H9 (cell line): ENCODE measurements at regions not wholly inside any gene's neighbourhood (a gene's known extent, or its start where the extent isn't known, plus 50 kb on each side); places are given as distances from the start of the nearest gene placed in this dataset.

Experiments
- DNase-seq: peaks from one replicate; pipeline ENCODE4 v3.0.0-alpha.2; 2017
- H2AFZ ChIP-seq: one replicate; pipeline ENCODE4 v1.6.1; 2013; ENCODE audit warnings: mild to moderate bottlenecking, low read length, control low read depth, moderate library complexity
- H2AK5ac ChIP-seq: 2 replicates; pipeline ENCODE4 v1.6.1; 2013; ENCODE audit warnings: low read length, control low read depth, mixed read lengths; ENCODE audit not compliant: insufficient read length
- H2BK120ac ChIP-seq: one replicate; pipeline ENCODE4 v1.6.1; 2013; ENCODE audit warnings: low read depth, mild to moderate bottlenecking, low read length, control low read depth, inconsistent platforms; ENCODE audit not compliant: poor library complexity, severe bottlenecking
- H2BK12ac ChIP-seq: 2 replicates; pipeline ENCODE4 v1.6.1; 2013; ENCODE audit warnings: low read length, control low read depth, mixed read lengths, low read depth; ENCODE audit not compliant: insufficient read length
- H2BK15ac ChIP-seq: 2 replicates; pipeline ENCODE4 v1.6.1; 2013; ENCODE audit warnings: low read depth, low read length, control low read depth
- H2BK20ac ChIP-seq: one replicate; pipeline ENCODE4 v1.6.1; 2013; ENCODE audit warnings: low read depth, mild to moderate bottlenecking, low read length, control low read depth, inconsistent platforms; ENCODE audit not compliant: poor library complexity, severe bottlenecking
- H2BK5ac ChIP-seq: 2 replicates; pipeline ENCODE4 v1.6.1; 2013; ENCODE audit warnings: low read length, control low read depth, mixed read lengths; ENCODE audit not compliant: insufficient read length
- H3K14ac ChIP-seq: 2 replicates; pipeline ENCODE4 v1.6.1; 2013; ENCODE audit warnings: low read length, control low read depth; ENCODE audit not compliant: insufficient read depth
- H3K18ac ChIP-seq: 2 replicates; pipeline ENCODE4 v1.6.1; 2013; ENCODE audit warnings: low read depth, mild to moderate bottlenecking, mixed read lengths, low read length, control low read depth; ENCODE audit not compliant: insufficient read length
- H3K23ac ChIP-seq: 2 replicates; pipeline ENCODE4 v1.6.1; 2013; ENCODE audit warnings: low read length, control low read depth, mixed read lengths, low read depth; ENCODE audit not compliant: insufficient read length
- H3K23me2 ChIP-seq: 2 replicates; pipeline ENCODE4 v1.6.1; 2013; ENCODE audit warnings: low read depth, mild to moderate bottlenecking, mixed read lengths, low read length, control low read depth; ENCODE audit not compliant: insufficient read length, poor library complexity, severe bottlenecking
- H3K27ac ChIP-seq: 2 replicates; pipeline ENCODE4 v1.5.1; 2013; ENCODE audit warnings: low read length, control low read depth, mixed read lengths, low read depth; ENCODE audit not compliant: insufficient read length
- H3K27me3 ChIP-seq: 2 replicates; pipeline ENCODE4 v1.6.1; 2013; ENCODE audit warnings: low read length, control low read depth, inconsistent platforms; ENCODE audit not compliant: insufficient read depth
- H3K4ac ChIP-seq: 2 replicates; pipeline ENCODE4 v1.6.1; 2013; ENCODE audit warnings: low read depth, mild to moderate bottlenecking, control low read depth, inconsistent platforms, low read length, moderate library complexity
- H3K4me1 ChIP-seq: 2 replicates; pipeline ENCODE4 v1.6.1; 2013; ENCODE audit warnings: low read length, control low read depth, inconsistent platforms; ENCODE audit not compliant: insufficient read depth
- H3K4me2 ChIP-seq: 2 replicates; pipeline ENCODE4 v1.6.1; 2013; ENCODE audit warnings: low read length, control low read depth, mixed read lengths; ENCODE audit not compliant: insufficient read length, insufficient read depth
- H3K56ac ChIP-seq: 2 replicates; pipeline ENCODE4 v1.6.1; 2013; ENCODE audit warnings: low read depth, mild to moderate bottlenecking, mixed read lengths, low read length, control low read depth; ENCODE audit not compliant: insufficient read length
- H3K79me1 ChIP-seq: 2 replicates; pipeline ENCODE4 v1.6.1; 2013; ENCODE audit warnings: low read depth, mild to moderate bottlenecking, moderate library complexity, low read length, control low read depth, inconsistent platforms; ENCODE audit not compliant: insufficient read depth, poor library complexity, severe bottlenecking
- H3K79me2 ChIP-seq: 2 replicates; pipeline ENCODE4 v1.6.1; 2013; ENCODE audit warnings: low read length, control low read depth, inconsistent platforms; ENCODE audit not compliant: insufficient read depth
- H3K9ac ChIP-seq: 2 replicates; pipeline ENCODE4 v1.6.1; 2013; ENCODE audit warnings: low read length, control low read depth, mixed read lengths; ENCODE audit not compliant: insufficient read length; ENCODE audit errors: extremely low read depth
- H3K9me3 ChIP-seq: one replicate; pipeline ENCODE4 v1.6.1; 2013; ENCODE audit warnings: low read depth, low read length, inconsistent platforms; ENCODE audit not compliant: control insufficient read depth
- H3T11ph ChIP-seq: one replicate; pipeline ENCODE4 v1.6.1; 2013; ENCODE audit warnings: mild to moderate bottlenecking, low read length, control low read depth, inconsistent platforms
- H4K20me1 ChIP-seq: one replicate; pipeline ENCODE4 v1.6.1; 2013; ENCODE audit not compliant: control insufficient read depth, insufficient read length, insufficient read depth
- H4K5ac ChIP-seq: 2 replicates; pipeline ENCODE4 v1.6.1; 2013; ENCODE audit warnings: low read depth, mild to moderate bottlenecking, mixed read lengths, low read length, control low read depth; ENCODE audit not compliant: insufficient read length
- H4K8ac ChIP-seq: replicated peaks from 2 replicates; pipeline ENCODE4 v1.6.1; 2013; ENCODE audit warnings: low read length, control low read depth, mixed read lengths, low read depth; ENCODE audit not compliant: insufficient read length
- H4K91ac ChIP-seq: 2 replicates; pipeline ENCODE4 v1.6.1; 2013; ENCODE audit warnings: low read depth, mild to moderate bottlenecking, moderate library complexity, mixed read lengths, low read length, control low read depth; ENCODE audit not compliant: insufficient read length
- H3K27ac Mint-ChIP-seq, 3 experiments: 2 replicates in 2 of 3; 3 replicates in 1 of 3; pipeline ENCODE4 v1.8.0; 2020 to 2021; ENCODE audit warnings: mixed read lengths in 3 of 3, mild to moderate bottlenecking in 1 of 3, moderate library complexity in 1 of 3
- H3K27me3 Mint-ChIP-seq: 2 replicates; pipeline ENCODE4 v1.8.0; 2021; ENCODE audit warnings: low read depth, mild to moderate bottlenecking, moderate library complexity, mixed read lengths
- H3K36me3 Mint-ChIP-seq, 3 experiments: 2 replicates in 2 of 3; 3 replicates in 1 of 3; pipeline ENCODE4 v1.8.0; 2020 to 2021; ENCODE audit warnings: low read depth in 3 of 3, mixed read lengths in 3 of 3; ENCODE audit not compliant: insufficient read depth in 1 of 3
- H3K4me1 Mint-ChIP-seq, 2 experiments: 2 replicates each; pipeline ENCODE4 v1.8.0; 2020; ENCODE audit warnings: mixed read lengths in 2 of 2
- H3K4me3 Mint-ChIP-seq, 2 experiments: 2 replicates in 1 of 2; 3 replicates in 1 of 2; pipeline ENCODE4 v1.8.0; 2020 to 2021; ENCODE audit warnings: mild to moderate bottlenecking in 2 of 2, mixed read lengths in 2 of 2, moderate library complexity in 1 of 2
- H3K9me3 Mint-ChIP-seq, 2 experiments: 2 replicates in 1 of 2; 3 replicates in 1 of 2; pipeline ENCODE4 v1.8.0; 2020; ENCODE audit warnings: mild to moderate bottlenecking in 2 of 2, mixed read lengths in 2 of 2, moderate library complexity in 1 of 2
- CTCF ChIP-seq: fragments of 200-600 bp; sonication (generic); conservative IDR thresholded peaks from 3 replicates; pipeline ENCODE4 v1.8.0; 2021; ENCODE audit warnings: antibody characterized with exemption, mild to moderate bottlenecking
- WGBS: extraction: QIAGEN DNeasy Blood & Tissue Kit; methylation state at CpG from one replicate; pipeline ENCODE4 v1.1.7; 2013; ENCODE audit warnings: missing lambda C conversion rate, low lambda C conversion rate, mixed read lengths; ENCODE audit not compliant: insufficient read length; ENCODE audit errors: extremely low coverage; 5-methylcytosine and 5-hydroxymethylcytosine counted together

GRCh38 chr16:6955303-6955702 lies 377.3 kb upstream of the RBFOX1 start:
- WGBS = no CpG with 5 or more reads among the region's 3 CpGs
- Mint-ChIP-seq H3K27ac (no peak overlapping the region), H3K36me3 (no peaks in the 10 kb centered on the region), H3K27me3 (peaks cover 4% of the 10 kb centered on the region), H3K4me1 (peaks cover 0 to 6% of the 10 kb centered on the region in 2 experiments; a peak in 3 of 4 replicates), H3K4me3 (no peak overlapping the region), H3K9me3 (no peaks in the 10 kb centered on the region)
- no peak overlapping the region for H2BK20ac ChIP-seq
- H4K91ac ChIP-seq = no peak overlapping the region
- no peak overlapping the region for H3K23ac ChIP-seq
- H2AK5ac ChIP-seq = no peak overlapping the region
- no peaks in the 10 kb centered on the region for H3K79me1 ChIP-seq
- no peak overlapping the region for H3T11ph ChIP-seq
- no peak overlapping the region for H4K5ac ChIP-seq
- H3K9ac ChIP-seq = no peak overlapping the region
- H3K27me3 ChIP-seq = no peaks in the 10 kb centered on the region
- H3K4ac ChIP-seq = no peak overlapping the region
- H2AFZ ChIP-seq = no peak overlapping the region
- no peaks in the 10 kb centered on the region for H3K79me2 ChIP-seq
- H3K4me1 ChIP-seq = no peaks in the 10 kb centered on the region
- no peak overlapping the region for H2BK12ac ChIP-seq
- no peaks in the 10 kb centered on the region for H4K20me1 ChIP-seq
- no peak overlapping the region for H3K4me2 ChIP-seq
- no peak overlapping the region for H3K18ac ChIP-seq
- no peak overlapping the region for H2BK120ac ChIP-seq
- no peaks in the 10 kb centered on the region for H3K23me2 ChIP-seq
- no peak overlapping the region for H3K14ac ChIP-seq
- no peak overlapping the region for H2BK5ac ChIP-seq
- DNase-seq = no peak
- no peak overlapping the region for H2BK15ac ChIP-seq
- H4K8ac ChIP-seq = no peak overlapping the region
- H3K56ac ChIP-seq = no peak overlapping the region
- H3K27ac ChIP-seq = no peak overlapping the region
- no peak for TF ChIP-seq CTCF
- no peaks in the 10 kb centered on the region for H3K9me3 ChIP-seq
